ENCODE measurements at regions not wholly inside any gene's neighbourhood (a gene's known extent, or its start where the extent isn't known, plus 50 kb on each side); places are given as distances from the start of the nearest gene placed in this dataset.
A peak's percentile ranks its signal among the peaks of the same experiment; 100 is the strongest.

DNA sequence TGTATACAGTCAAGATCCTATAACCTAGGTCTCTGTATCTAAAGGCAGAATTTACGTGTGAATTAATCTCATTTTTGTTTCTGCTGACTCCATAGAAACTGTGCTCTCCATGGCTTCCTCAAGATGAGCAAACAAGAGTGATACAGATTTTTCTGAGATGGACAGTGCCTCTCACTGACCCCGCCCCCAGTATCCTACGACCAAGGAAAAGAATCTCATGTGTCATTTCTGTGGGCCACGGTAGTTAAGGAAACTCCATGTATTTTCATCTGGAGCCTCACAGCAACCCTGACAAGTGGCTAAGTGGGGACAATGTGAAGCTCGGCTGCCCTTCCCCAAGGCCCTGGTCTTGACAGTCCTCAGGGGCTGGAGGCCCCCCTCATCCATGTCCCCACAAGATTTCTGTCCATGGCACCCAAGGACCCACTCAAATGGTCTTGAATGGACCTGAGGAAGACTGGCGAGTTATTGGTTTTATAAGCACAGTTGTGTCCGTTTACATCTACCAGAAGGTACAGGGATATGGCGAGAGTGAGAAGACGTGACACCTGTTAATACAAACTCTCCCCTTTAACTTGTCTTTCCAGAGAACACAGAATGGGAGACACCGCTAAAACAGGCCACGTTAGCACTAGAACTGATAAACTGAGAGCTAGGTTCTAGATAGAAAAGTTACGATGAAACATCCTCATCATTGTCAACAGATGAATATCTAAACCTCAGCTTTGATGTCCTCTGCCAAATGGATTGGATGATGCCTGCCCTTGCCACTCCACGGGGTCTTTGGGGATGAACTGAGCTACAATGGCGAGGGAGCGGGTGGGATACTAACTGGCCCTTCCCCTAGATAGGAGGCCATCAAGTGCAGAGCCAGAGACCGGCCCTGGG lies 108.4 kb upstream of the EGLN3 start (continued):
- no peak for TF ChIP-seq ARID4B (CRISPR knock-in tag; IDR thresholded peaks at IDR 0.05)
- no peak for TF ChIP-seq POLR3A (IDR thresholded peaks at IDR 0.05; ENCODE audit: borderline replicate concordance, extremely low read depth, insufficient read depth, insufficient read length)
- TF ChIP-seq ZNF146 (CRISPR knock-in tag; IDR thresholded peaks at IDR 0.05; ENCODE audit: unreplicated experiment): no peak
- no peak for TF ChIP-seq TFAM (CRISPR knock-in tag; conservative IDR thresholded peaks at IDR 0.05)
- no peak for TF ChIP-seq YY1 (IDR thresholded peaks at IDR 0.05; ENCODE audit: borderline replicate concordance in 1 of 3, control insufficient read depth in 1 of 3, extremely low read depth in 1 of 3, insufficient read depth in 3 of 3, insufficient read length in 1 of 3, insufficient replicate concordance in 2 of 3, low read depth in 1 of 3, low read length in 2 of 3)
- TF ChIP-seq SIX5 (IDR thresholded peaks at IDR 0.05; ENCODE audit: borderline replicate concordance in 1 of 2, insufficient read depth in 1 of 2, low read depth in 1 of 2, low read length in 2 of 2): no peak
- TF ChIP-seq CTBP1 (IDR thresholded peaks at IDR 0.05; ENCODE audit: borderline replicate concordance): peak; percentile 41; the same call in 1 of the 2 replicates
- TF ChIP-seq, protein P1, sequence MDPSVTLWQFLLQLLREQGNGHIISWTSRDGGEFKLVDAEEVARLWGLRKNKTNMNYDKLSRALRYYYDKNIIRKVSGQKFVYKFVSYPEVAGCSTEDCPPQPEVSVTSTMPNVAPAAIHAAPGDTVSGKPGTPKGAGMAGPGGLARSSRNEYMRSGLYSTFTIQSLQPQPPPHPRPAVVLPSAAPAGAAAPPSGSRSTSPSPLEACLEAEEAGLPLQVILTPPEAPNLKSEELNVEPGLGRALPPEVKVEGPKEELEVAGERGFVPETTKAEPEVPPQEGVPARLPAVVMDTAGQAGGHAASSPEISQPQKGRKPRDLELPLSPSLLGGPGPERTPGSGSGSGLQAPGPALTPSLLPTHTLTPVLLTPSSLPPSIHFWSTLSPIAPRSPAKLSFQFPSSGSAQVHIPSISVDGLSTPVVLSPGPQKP (CRISPR knock-in tag; IDR thresholded peaks at IDR 0.05): no peak
- peak; percentile 2; the same call in 1 of the 2 replicates for TF ChIP-seq ZNF395 (CRISPR knock-in tag; IDR thresholded peaks at IDR 0.05)
- TF ChIP-seq, protein P2, sequence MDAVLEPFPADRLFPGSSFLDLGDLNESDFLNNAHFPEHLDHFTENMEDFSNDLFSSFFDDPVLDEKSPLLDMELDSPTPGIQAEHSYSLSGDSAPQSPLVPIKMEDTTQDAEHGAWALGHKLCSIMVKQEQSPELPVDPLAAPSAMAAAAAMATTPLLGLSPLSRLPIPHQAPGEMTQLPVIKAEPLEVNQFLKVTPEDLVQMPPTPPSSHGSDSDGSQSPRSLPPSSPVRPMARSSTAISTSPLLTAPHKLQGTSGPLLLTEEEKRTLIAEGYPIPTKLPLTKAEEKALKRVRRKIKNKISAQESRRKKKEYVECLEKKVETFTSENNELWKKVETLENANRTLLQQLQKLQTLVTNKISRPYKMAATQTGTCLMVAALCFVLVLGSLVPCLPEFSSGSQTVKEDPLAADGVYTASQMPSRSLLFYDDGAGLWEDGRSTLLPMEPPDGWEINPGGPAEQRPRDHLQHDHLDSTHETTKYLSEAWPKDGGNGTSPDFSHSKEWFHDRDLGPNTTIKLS (IDR thresholded peaks at IDR 0.05; ENCODE audit: borderline replicate concordance, low read depth): no peak
- TF ChIP-seq CHD4 (IDR thresholded peaks at IDR 0.05; ENCODE audit: insufficient read depth, insufficient replicate concordance, low read depth, low read length, poor library complexity, severe bottlenecking): no peak
- TF ChIP-seq RBM39 (optimal IDR thresholded peaks at IDR 0.05; ENCODE audit: low read depth, low read length): no peak
- peak in 1 of 2 experiments; percentile 45; a peak in 1 of 4 replicates for TF ChIP-seq RCOR1 (IDR thresholded peaks at IDR 0.05; ENCODE audit: borderline replicate concordance in 1 of 2, low read depth in 2 of 2, low read length in 2 of 2)
- TF ChIP-seq SRSF7 (optimal IDR thresholded peaks at IDR 0.05; ENCODE audit: low read depth, low read length): no peak

Data from K562 (cell line).